GM12878 (cell line): ENCODE measurements at regions not wholly inside any gene's neighbourhood (a gene's known extent, or its start where the extent isn't known, plus 50 kb on each side); places are given as distances from the start of the nearest gene placed in this dataset.

Experiments used
- ATAC-seq: fragments of 200-7000 bp; cut with Tn5 transposase; 3 replicates; pipeline ENCODE4 v1.9.1; 2020; ENCODE audit warnings: mild to moderate bottlenecking, moderate library complexity
- BruUV-seq: library from RNA; stranded (reverse); fragments of 400-500 nt; replicated peaks from 2 replicates; lab custom pipeline; 2021; lab: Mats Ljungman, UMichigan
- CTCF ChIA-PET: fragments of 300-600 bp; sonication (Branson Sonifier 250); formaldehyde crosslinking; extraction: SDS; loops from one replicate; lab custom pipeline; 2021; ENCODE audit warnings: inconsistent platforms; lab: Yijun Ruan, JAX
- POLR2A ChIA-PET: fragments of 350-600 bp; formaldehyde crosslinking; extraction: SDS; loops from one replicate; lab custom pipeline; 2021; ENCODE audit warnings: inconsistent platforms; lab: Charles Lee
- RAD21 ChIA-PET: fragments of 300-600 bp; sonication (Branson Sonifier 250); formaldehyde crosslinking; loops from one replicate; lab custom pipeline; 2023; ENCODE audit warnings: antibody characterized with exemption; ENCODE audit not compliant: unreplicated experiment; lab: Charles Lee
- SMC1A ChIA-PET: fragments of 300-600 bp; sonication (Branson Sonifier 250); formaldehyde crosslinking; loops from one replicate; lab custom pipeline; 2023; ENCODE audit not compliant: unreplicated experiment, uncharacterized antibody; lab: Charles Lee
- DNase-seq: peaks from one replicate; pipeline ENCODE4 v3.0.0-alpha.2; 2011; ENCODE audit warnings: low read depth, low spot score
- FAIRE-seq: peaks from 3 replicates; lab custom pipeline; 2011; peaks lifted over from hg19 to GRCh38; lab: Jason Lieb, UNC
- H2AFZ ChIP-seq: 2 replicates; pipeline ENCODE4 v1.6.0; 2011; ENCODE audit warnings: low read depth, low read length, control low read depth; ENCODE audit not compliant: control insufficient read depth
- H3K27ac ChIP-seq: 2 replicates; pipeline ENCODE4 v1.5.1; 2011; ENCODE audit warnings: control low read depth; ENCODE audit not compliant: control insufficient read depth, insufficient read depth
- H3K27me3 ChIP-seq, 2 experiments: replicated peaks in 1 of 2; 2 replicates each; pipeline versions ENCODE4 v1.6.0 to v1.6.1; 2011; ENCODE audit warnings: low read length in 1 of 2; ENCODE audit not compliant: control insufficient read depth in 2 of 2, insufficient read depth in 2 of 2
- H3K36me3 ChIP-seq, 2 experiments: 2 replicates each; pipeline ENCODE4 v1.5.1; 2011; ENCODE audit warnings: low read length in 1 of 2; ENCODE audit not compliant: control insufficient read depth in 2 of 2, insufficient read depth in 2 of 2
- H3K4me1 ChIP-seq: 2 replicates; pipeline ENCODE4 v1.6.1; 2011; ENCODE audit warnings: mild to moderate bottlenecking, low read length, moderate library complexity, mixed read lengths; ENCODE audit not compliant: control insufficient read depth, insufficient read depth
- H3K4me2 ChIP-seq: 2 replicates; pipeline ENCODE4 v1.6.0; 2011; ENCODE audit warnings: control low read depth; ENCODE audit not compliant: control insufficient read depth, insufficient read depth
- H3K4me3 ChIP-seq: fragments of 200-600 bp; sonication (generic); 2 replicates; pipeline ENCODE4 v1.5.1; 2016
- H3K79me2 ChIP-seq: 2 replicates; pipeline ENCODE4 v1.6.0; 2011; ENCODE audit warnings: low read length; ENCODE audit not compliant: control insufficient read depth, insufficient read depth
- H3K9ac ChIP-seq: 2 replicates; pipeline ENCODE4 v1.8.0; 2011; ENCODE audit warnings: low read length, control low read depth, mixed read lengths; ENCODE audit not compliant: control insufficient read depth, insufficient read depth
- H3K9me3 ChIP-seq: replicated peaks from 3 replicates; pipeline ENCODE4 v1.5.1; 2011; ENCODE audit warnings: mild to moderate bottlenecking, low read length; ENCODE audit not compliant: control insufficient read depth, insufficient read depth
- H4K20me1 ChIP-seq: 2 replicates; pipeline ENCODE4 v1.6.0; 2011; ENCODE audit not compliant: control insufficient read depth, insufficient read depth
- BRCA1 ChIP-seq: IDR thresholded peaks from 2 replicates; pipeline ENCODE4 v1.6.1; 2011; ENCODE audit warnings: low read depth, low read length, improper control_type of control experiment
- CHD1 ChIP-seq: IDR thresholded peaks from 2 replicates; pipeline ENCODE4 v1.6.1; 2012; ENCODE audit warnings: low read depth, low read length, improper control_type of control experiment
- E4F1 ChIP-seq: fragments of 450-650 bp; IDR thresholded peaks from 2 replicates; pipeline ENCODE4 v1.6.1; 2018; ENCODE audit warnings: borderline replicate concordance, mild to moderate bottlenecking; ENCODE audit not compliant: partially characterized antibody
- HDGF ChIP-seq: fragments of 450-650 bp; IDR thresholded peaks from 2 replicates; pipeline ENCODE4 v1.6.1; 2016; ENCODE audit warnings: antibody characterized with exemption
- IKZF2 ChIP-seq, 2 experiments: fragments of 450-650 bp; IDR thresholded peaks; 2 replicates each; pipeline ENCODE4 v1.6.1; 2017; ENCODE audit warnings: mild to moderate bottlenecking in 2 of 2, moderate library complexity in 2 of 2
- MEF2B ChIP-seq: fragments of 450-650 bp; IDR thresholded peaks from 2 replicates; pipeline ENCODE4 v1.6.1; 2018; ENCODE audit warnings: mild to moderate bottlenecking, moderate library complexity; ENCODE audit not compliant: partially characterized antibody, poor library complexity, severe bottlenecking
- MYB ChIP-seq: fragments of 150-350 bp; IDR thresholded peaks from 2 replicates; pipeline ENCODE4 v1.6.1; 2014; ENCODE audit warnings: mild to moderate bottlenecking, low read depth, low read length, borderline replicate concordance
- NBN ChIP-seq: fragments of 450-650 bp; IDR thresholded peaks from 2 replicates; pipeline ENCODE4 v1.6.1; 2016
- PML ChIP-seq: IDR thresholded peaks from 2 replicates; pipeline ENCODE4 v1.6.1; 2012; ENCODE audit warnings: low read length, inconsistent platforms
- POLR2AphosphoS5 ChIP-seq: IDR thresholded peaks from 2 replicates; pipeline ENCODE4 v1.6.1; 2011; ENCODE audit warnings: mild to moderate bottlenecking, low read length, inconsistent platforms
- POU2F2 ChIP-seq: IDR thresholded peaks from 3 replicates; pipeline ENCODE4 v1.6.1; 2011; ENCODE audit warnings: low read depth, mild to moderate bottlenecking, low read length, borderline replicate concordance
- RAD51 ChIP-seq: fragments of 450-650 bp; IDR thresholded peaks from 2 replicates; pipeline ENCODE4 v1.6.1; 2016; ENCODE audit warnings: moderate library complexity, mild to moderate bottlenecking, inconsistent platforms
- RBBP5 ChIP-seq: fragments of 200-600 bp; sonication (generic); conservative IDR thresholded peaks from 2 replicates; pipeline ENCODE4 v1.6.1; 2016
- RFX5 ChIP-seq: IDR thresholded peaks from 2 replicates; pipeline ENCODE4 v1.6.1; 2011; ENCODE audit warnings: low read depth, low read length, improper control_type of control experiment
- SREBF2 ChIP-seq: IDR thresholded peaks from 2 replicates; pipeline ENCODE4 v1.6.1; 2012; ENCODE audit warnings: mild to moderate bottlenecking, low read length
- WGBS: methylation state at CpG from one replicate; pipeline ENCODE4 v1.1.6; 2016; ENCODE audit warnings: low lambda C conversion rate; ENCODE audit not compliant: insufficient replicate concordance, insufficient coverage; ENCODE audit errors: missing lambda C conversion rate; 5-methylcytosine and 5-hydroxymethylcytosine counted together
- in situ Hi-C: fragments of 300-500 bp; cut with MboI; formaldehyde crosslinking; loops from 9 replicates; pipeline ENCODE4 v1.14.3; 2018; ENCODE audit warnings: mixed read lengths
- intact Hi-C: fragments of 100-400 bp; cut with micrococcal nuclease; formaldehyde crosslinking; loops from one replicate; pipeline ENCODE4 v1.14.2; 2022; ENCODE audit not compliant: unreplicated experiment
- TF ChIP-seq, protein P1 (sequence below): IDR thresholded peaks from 2 replicates; pipeline ENCODE4 v1.6.1; 2011; ENCODE audit warnings: mild to moderate bottlenecking, low read depth, low read length, moderate library complexity; ENCODE audit not compliant: insufficient replicate concordance
- TF ChIP-seq, protein P2 (sequence below): fragments of 150-350 bp; IDR thresholded peaks from 2 replicates; pipeline ENCODE4 v1.6.1; 2016; ENCODE audit warnings: low read depth, low read length

DNA sequence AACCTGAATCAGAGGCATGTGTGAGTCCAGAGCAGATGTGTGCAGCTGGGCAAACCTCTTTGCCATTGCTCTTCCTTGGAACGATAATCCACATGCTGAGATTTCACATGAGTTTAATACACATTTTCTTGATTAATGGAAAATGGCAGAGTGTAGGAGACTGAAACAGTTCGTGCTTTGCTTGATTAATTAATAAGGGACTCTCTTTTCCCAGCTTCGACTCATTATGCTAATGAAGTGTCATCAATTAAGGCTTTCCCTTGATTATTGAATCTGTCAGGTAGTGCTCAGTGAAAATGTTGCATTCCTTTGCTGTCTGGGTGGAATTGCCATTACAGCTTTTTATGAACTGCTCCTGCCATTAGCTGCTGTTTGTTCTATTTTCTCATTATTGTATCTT, 487.7 kb upstream of the NOVA1 start:
- Histone ChIP-seq H3K4me1 (no peaks in the 10 kb centered on the region), H4K20me1 (no peaks in the 10 kb centered on the region), H3K36me3 (no peaks in the 10 kb centered on the region), H3K79me2 (no peaks in the 10 kb centered on the region), H3K27ac (no peak overlapping the region), H3K27me3 (no peaks in the 10 kb centered on the region), H3K9ac (no peak overlapping the region), H2AFZ (no peak overlapping the region), H3K9me3 (no peaks in the 10 kb centered on the region), H3K4me3 (no peak overlapping the region), H3K4me2 (no peak overlapping the region)
- BruUV-seq = no TSS peak
- CTCF ChIA-PET = no interaction called here
- FAIRE-seq = no peak
- WGBS = 17% methylated on average over 3 of the region's 3 CpGs
- POLR2A ChIA-PET = no interaction called here
- intact Hi-C loops (no loop called here), in situ Hi-C loops (no loop called here)
- SMC1A ChIA-PET = no interaction called here
- RAD21 ChIA-PET = no interaction called here
- DNase-seq = no peak
- no peak for ATAC-seq
- TF ChIP-seq IKZF2 (IDR thresholded peaks at IDR 0.05) (no peak), BRCA1 (no peak), SREBF2 (no peak), MEF2B (no peak), RFX5 (no peak), HDGF (no peak), MYB (no peak), RBBP5 (no peak), E4F1 (no peak), RAD51 (no peak), NBN (no peak), CHD1 (no peak), POU2F2 (no peak), PML (no peak), POLR2AphosphoS5 (no peak)
- TF ChIP-seq, protein P1, sequence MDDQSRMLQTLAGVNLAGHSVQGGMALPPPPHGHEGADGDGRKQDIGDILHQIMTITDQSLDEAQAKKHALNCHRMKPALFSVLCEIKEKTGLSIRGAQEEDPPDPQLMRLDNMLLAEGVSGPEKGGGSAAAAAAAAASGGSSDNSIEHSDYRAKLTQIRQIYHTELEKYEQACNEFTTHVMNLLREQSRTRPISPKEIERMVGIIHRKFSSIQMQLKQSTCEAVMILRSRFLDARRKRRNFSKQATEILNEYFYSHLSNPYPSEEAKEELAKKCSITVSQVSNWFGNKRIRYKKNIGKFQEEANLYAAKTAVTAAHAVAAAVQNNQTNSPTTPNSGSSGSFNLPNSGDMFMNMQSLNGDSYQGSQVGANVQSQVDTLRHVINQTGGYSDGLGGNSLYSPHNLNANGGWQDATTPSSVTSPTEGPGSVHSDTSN = no peak
- TF ChIP-seq, protein P2, sequence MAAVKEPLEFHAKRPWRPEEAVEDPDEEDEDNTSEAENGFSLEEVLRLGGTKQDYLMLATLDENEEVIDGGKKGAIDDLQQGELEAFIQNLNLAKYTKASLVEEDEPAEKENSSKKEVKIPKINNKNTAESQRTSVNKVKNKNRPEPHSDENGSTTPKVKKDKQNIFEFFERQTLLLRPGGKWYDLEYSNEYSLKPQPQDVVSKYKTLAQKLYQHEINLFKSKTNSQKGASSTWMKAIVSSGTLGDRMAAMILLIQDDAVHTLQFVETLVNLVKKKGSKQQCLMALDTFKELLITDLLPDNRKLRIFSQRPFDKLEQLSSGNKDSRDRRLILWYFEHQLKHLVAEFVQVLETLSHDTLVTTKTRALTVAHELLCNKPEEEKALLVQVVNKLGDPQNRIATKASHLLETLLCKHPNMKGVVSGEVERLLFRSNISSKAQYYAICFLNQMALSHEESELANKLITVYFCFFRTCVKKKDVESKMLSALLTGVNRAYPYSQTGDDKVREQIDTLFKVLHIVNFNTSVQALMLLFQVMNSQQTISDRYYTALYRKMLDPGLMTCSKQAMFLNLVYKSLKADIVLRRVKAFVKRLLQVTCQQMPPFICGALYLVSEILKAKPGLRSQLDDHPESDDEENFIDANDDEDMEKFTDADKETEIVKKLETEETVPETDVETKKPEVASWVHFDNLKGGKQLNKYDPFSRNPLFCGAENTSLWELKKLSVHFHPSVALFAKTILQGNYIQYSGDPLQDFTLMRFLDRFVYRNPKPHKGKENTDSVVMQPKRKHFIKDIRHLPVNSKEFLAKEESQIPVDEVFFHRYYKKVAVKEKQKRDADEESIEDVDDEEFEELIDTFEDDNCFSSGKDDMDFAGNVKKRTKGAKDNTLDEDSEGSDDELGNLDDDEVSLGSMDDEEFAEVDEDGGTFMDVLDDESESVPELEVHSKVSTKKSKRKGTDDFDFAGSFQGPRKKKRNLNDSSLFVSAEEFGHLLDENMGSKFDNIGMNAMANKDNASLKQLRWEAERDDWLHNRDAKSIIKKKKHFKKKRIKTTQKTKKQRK = no peak
